GM12878 (cell line): ENCODE measurements at regions not wholly inside any gene's neighbourhood (a gene's known extent, or its start where the extent isn't known, plus 50 kb on each side); places are given as distances from the start of the nearest gene placed in this dataset.
"Not testable (repeated sequence)": the region's sequence is repeated elsewhere in the genome, so short reads cannot be mapped to it uniquely, and the experiment has no call there.

Source experiments
- ATAC-seq: fragments of 200-7000 bp; cut with Tn5 transposase; 3 replicates; pipeline ENCODE4 v1.9.1; 2020; ENCODE audit warnings: mild to moderate bottlenecking, moderate library complexity
- BruUV-seq: library from RNA; stranded (reverse); fragments of 400-500 nt; replicated peaks from 2 replicates; lab custom pipeline; 2021; lab: Mats Ljungman, UMichigan
- CTCF ChIA-PET: fragments of 300-600 bp; sonication (Branson Sonifier 250); formaldehyde crosslinking; extraction: SDS; loops from one replicate; lab custom pipeline; 2021; ENCODE audit warnings: inconsistent platforms; lab: Yijun Ruan, JAX
- POLR2A ChIA-PET: fragments of 350-600 bp; formaldehyde crosslinking; extraction: SDS; loops from one replicate; lab custom pipeline; 2021; ENCODE audit warnings: inconsistent platforms; lab: Charles Lee
- RAD21 ChIA-PET: fragments of 300-600 bp; sonication (Branson Sonifier 250); formaldehyde crosslinking; loops from one replicate; lab custom pipeline; 2023; ENCODE audit warnings: antibody characterized with exemption; ENCODE audit not compliant: unreplicated experiment; lab: Charles Lee
- SMC1A ChIA-PET: fragments of 300-600 bp; sonication (Branson Sonifier 250); formaldehyde crosslinking; loops from one replicate; lab custom pipeline; 2023; ENCODE audit not compliant: unreplicated experiment, uncharacterized antibody; lab: Charles Lee
- DNase-seq: peaks from one replicate; pipeline ENCODE4 v3.0.0-alpha.2; 2011; ENCODE audit warnings: low read depth, low spot score
- FAIRE-seq: peaks from 3 replicates; lab custom pipeline; 2011; peaks lifted over from hg19 to GRCh38; lab: Jason Lieb, UNC
- H2AFZ ChIP-seq: 2 replicates; pipeline ENCODE4 v1.6.0; 2011; ENCODE audit warnings: low read depth, low read length, control low read depth; ENCODE audit not compliant: control insufficient read depth
- H3K27ac ChIP-seq: 2 replicates; pipeline ENCODE4 v1.5.1; 2011; ENCODE audit warnings: control low read depth; ENCODE audit not compliant: control insufficient read depth, insufficient read depth
- H3K27me3 ChIP-seq, 2 experiments: replicated peaks in 1 of 2; 2 replicates each; pipeline versions ENCODE4 v1.6.0 to v1.6.1; 2011; ENCODE audit warnings: low read length in 1 of 2; ENCODE audit not compliant: control insufficient read depth in 2 of 2, insufficient read depth in 2 of 2
- H3K36me3 ChIP-seq, 2 experiments: 2 replicates each; pipeline ENCODE4 v1.5.1; 2011; ENCODE audit warnings: low read length in 1 of 2; ENCODE audit not compliant: control insufficient read depth in 2 of 2, insufficient read depth in 2 of 2
- H3K4me1 ChIP-seq: 2 replicates; pipeline ENCODE4 v1.6.1; 2011; ENCODE audit warnings: mild to moderate bottlenecking, low read length, moderate library complexity, mixed read lengths; ENCODE audit not compliant: control insufficient read depth, insufficient read depth
- H3K4me2 ChIP-seq: 2 replicates; pipeline ENCODE4 v1.6.0; 2011; ENCODE audit warnings: control low read depth; ENCODE audit not compliant: control insufficient read depth, insufficient read depth
- H3K4me3 ChIP-seq: fragments of 200-600 bp; sonication (generic); 2 replicates; pipeline ENCODE4 v1.5.1; 2016
- H3K79me2 ChIP-seq: 2 replicates; pipeline ENCODE4 v1.6.0; 2011; ENCODE audit warnings: low read length; ENCODE audit not compliant: control insufficient read depth, insufficient read depth
- H3K9ac ChIP-seq: 2 replicates; pipeline ENCODE4 v1.8.0; 2011; ENCODE audit warnings: low read length, control low read depth, mixed read lengths; ENCODE audit not compliant: control insufficient read depth, insufficient read depth
- H3K9me3 ChIP-seq: replicated peaks from 3 replicates; pipeline ENCODE4 v1.5.1; 2011; ENCODE audit warnings: mild to moderate bottlenecking, low read length; ENCODE audit not compliant: control insufficient read depth, insufficient read depth
- H4K20me1 ChIP-seq: 2 replicates; pipeline ENCODE4 v1.6.0; 2011; ENCODE audit not compliant: control insufficient read depth, insufficient read depth
- CTCF ChIP-seq, 3 experiments: IDR thresholded peaks in 2 of 3; conservative IDR thresholded peaks in 1 of 3; 2 replicates each; pipeline ENCODE4 v1.5.1; 2011; ENCODE audit warnings: low read depth in 3 of 3, low read length in 3 of 3, mild to moderate bottlenecking in 3 of 3, control low read depth in 2 of 3, moderate library complexity in 2 of 3, inconsistent platforms in 1 of 3, mixed read lengths in 1 of 3; ENCODE audit not compliant: control insufficient read depth in 2 of 3, insufficient read depth in 1 of 3; ENCODE audit errors: extremely low read depth in 1 of 3
- NBN ChIP-seq: fragments of 450-650 bp; IDR thresholded peaks from 2 replicates; pipeline ENCODE4 v1.6.1; 2016
- RAD21 ChIP-seq: IDR thresholded peaks from 2 replicates; pipeline ENCODE4 v1.6.1; 2011; ENCODE audit warnings: mild to moderate bottlenecking, low read depth, low read length, moderate library complexity; ENCODE audit not compliant: insufficient read depth
- SUZ12 ChIP-seq: fragments of 200-600 bp; sonication (generic); IDR thresholded peaks from one replicate; pipeline ENCODE4 v1.6.1; 2018; ENCODE audit warnings: antibody characterized with exemption, mild to moderate bottlenecking; ENCODE audit not compliant: unreplicated experiment
- TCF7 ChIP-seq: IDR thresholded peaks from 2 replicates; pipeline ENCODE4 v1.6.1; 2014; ENCODE audit warnings: antibody characterized with exemption, borderline replicate concordance
- ZBTB33 ChIP-seq: fragments of 450-650 bp; IDR thresholded peaks from 2 replicates; pipeline ENCODE4 v1.6.1; 2017; ENCODE audit warnings: mild to moderate bottlenecking
- WGBS: methylation state at CpG from one replicate; pipeline ENCODE4 v1.1.6; 2016; ENCODE audit warnings: low lambda C conversion rate; ENCODE audit not compliant: insufficient replicate concordance, insufficient coverage; ENCODE audit errors: missing lambda C conversion rate; 5-methylcytosine and 5-hydroxymethylcytosine counted together
- in situ Hi-C: fragments of 300-500 bp; cut with MboI; formaldehyde crosslinking; loops from 9 replicates; pipeline ENCODE4 v1.14.3; 2018; ENCODE audit warnings: mixed read lengths
- intact Hi-C: fragments of 100-400 bp; cut with micrococcal nuclease; formaldehyde crosslinking; loops from one replicate; pipeline ENCODE4 v1.14.2; 2022; ENCODE audit not compliant: unreplicated experiment

GRCh38 chr3:154904328-154904727, 175.8 kb upstream of the MME start:
- no peaks in the 10 kb centered on the region for H3K27me3 ChIP-seq
- H3K27ac ChIP-seq, result no peak overlapping the region
- no peaks in the 10 kb centered on the region for H3K4me1 ChIP-seq
- 0% methylated on average over 2 of the region's 2 CpGs for WGBS
- H3K79me2 ChIP-seq, result no peaks in the 10 kb centered on the region
- H3K4me2 ChIP-seq, result no peak overlapping the region
- BruUV-seq, result no TSS peak
- no peaks in the 10 kb centered on the region for H3K36me3 ChIP-seq
- peak; percentile 63 for ATAC-seq
- H2AFZ ChIP-seq, result no peak overlapping the region
- TF ChIP-seq SUZ12 (no peak), TCF7 (no peak), NBN (no peak), ZBTB33 (no peak), CTCF (IDR thresholded peaks at IDR 0.05 in 2 of 3, conservative IDR thresholded peaks at IDR 0.05 in 1 of 3; ENCODE audit: control insufficient read depth in 2 of 3, extremely low read depth in 1 of 3, insufficient read depth in 1 of 3, low read depth in 3 of 3, low read length in 3 of 3) (peak in 2 of 3 experiments; percentile 6 to 17; a peak in 1 of 6 replicates), RAD21 (0 out of 2 replicates have a peak, but pooled peaks have one; percentile 26)
- no peak for FAIRE-seq
- intact Hi-C loops (loop anchor here (1.0 kb wide), 1 partner anchor 419 kb away; no protein-coding TSS in a partner anchor), in situ Hi-C loops (no loop called here)
- ChIA-PET CTCF (interaction anchor here (0.9 to 1.7 kb wide), 2 partner anchors 418 to 798 kb away, joined by 3 to 8 read pairs; no protein-coding TSS in a partner anchor), SMC1A (interaction anchor here (0.7 kb wide), 1 partner anchor 67 kb away, joined by 3 read pairs; no protein-coding TSS in a partner anchor), RAD21 (no interaction called here), POLR2A (no interaction called here)
- H3K9ac ChIP-seq, result no peak overlapping the region
- no peaks in the 10 kb centered on the region for H4K20me1 ChIP-seq
- no peak for DNase-seq
- no peak overlapping the region for H3K4me3 ChIP-seq
- no peaks in the 10 kb centered on the region; the same call in 2 of the 3 replicates for H3K9me3 ChIP-seq

DNA sequence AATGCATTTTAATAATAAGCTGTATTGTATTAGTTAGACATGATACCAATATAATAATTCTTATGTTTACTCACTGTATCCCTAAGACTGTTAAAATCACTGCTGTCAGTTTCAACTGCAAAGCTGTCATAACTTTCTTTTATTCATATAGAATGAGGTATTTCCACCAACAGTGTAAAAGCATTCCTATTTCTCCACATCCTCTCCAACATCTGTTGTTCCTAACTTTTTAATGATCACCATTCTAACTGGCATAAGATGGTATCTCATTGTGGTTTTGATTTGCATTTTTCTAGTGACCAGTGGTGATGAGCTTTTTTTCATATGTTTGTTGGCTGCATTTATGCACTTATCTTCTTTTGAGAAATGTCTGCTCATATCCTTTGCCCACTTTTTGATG, 177.6 kb upstream of the MME start:
- H2AFZ ChIP-seq, H3K4me1 ChIP-seq, H4K20me1 ChIP-seq, H3K4me2 ChIP-seq, H3K27ac ChIP-seq, POLR2A ChIA-PET, in situ Hi-C loops, H3K9me3 ChIP-seq, ATAC-seq, SMC1A ChIA-PET, FAIRE-seq, H3K36me3 ChIP-seq, H3K27me3 ChIP-seq, H3K79me2 ChIP-seq, BruUV-seq, H3K4me3 ChIP-seq, H3K9ac ChIP-seq, RAD21 ChIA-PET, DNase-seq, CTCF ChIA-PET, intact Hi-C loops: not testable (repeated sequence)
